ENCODE measurements at regions not wholly inside any gene's neighbourhood (a gene's known extent, or its start where the extent isn't known, plus 50 kb on each side); places are given as distances from the start of the nearest gene placed in this dataset.
"Not testable (repeated sequence)": the region's sequence is repeated elsewhere in the genome, so short reads cannot be mapped to it uniquely, and the experiment has no call there.

GRCh38 chr21:20875742-20876141, 122.5 kb upstream of the NCAM2 start:
- no peak for DNase-seq

DNA sequence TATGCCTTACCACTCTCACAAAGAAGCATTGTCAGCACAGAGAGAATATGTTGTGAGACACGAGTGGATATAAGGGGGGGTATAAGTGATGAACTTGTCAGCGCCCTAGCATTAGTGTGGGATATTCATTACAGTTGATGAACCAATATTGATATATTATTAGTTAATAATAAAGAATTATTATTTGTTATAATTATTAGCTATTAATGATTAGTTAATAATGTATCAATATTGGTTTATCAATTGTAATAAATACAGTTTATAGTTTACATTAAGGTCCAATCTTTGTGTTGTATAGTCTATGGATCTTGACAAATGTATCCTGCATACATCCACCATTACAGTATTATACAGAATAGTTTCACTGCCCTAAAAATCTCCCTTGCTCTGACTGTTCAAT, 120.2 kb upstream of the NCAM2 start:
- DNase-seq = no peak

GRCh38 chr21:20882462-20883407, 115.5 kb upstream of the NCAM2 start:
- DNase-seq = no peak

- no peak for DNase-seq
Observed at GRCh38 chr21:20883408-20883800, 114.8 kb upstream of the NCAM2 start.

DNA sequence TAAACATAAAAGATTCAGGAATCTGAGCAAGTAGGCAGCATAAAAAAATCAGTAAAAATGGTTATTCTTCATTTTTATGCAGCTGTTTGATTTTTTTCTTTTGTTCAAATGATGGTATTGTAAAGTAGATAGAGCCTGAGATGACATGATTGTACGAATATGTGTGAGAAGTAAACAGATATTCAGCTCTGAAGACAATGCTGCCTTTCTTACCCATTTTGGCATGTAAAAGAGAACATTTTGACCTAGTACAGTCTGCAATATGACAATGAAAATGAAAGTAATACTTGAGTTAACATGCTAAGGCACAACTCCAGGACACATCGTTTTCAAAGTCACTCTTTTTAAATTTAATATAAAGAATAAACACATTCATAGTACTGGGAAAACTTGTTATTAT, 95.7 kb upstream of the NCAM2 start:
- no peak for DNase-seq

DNA sequence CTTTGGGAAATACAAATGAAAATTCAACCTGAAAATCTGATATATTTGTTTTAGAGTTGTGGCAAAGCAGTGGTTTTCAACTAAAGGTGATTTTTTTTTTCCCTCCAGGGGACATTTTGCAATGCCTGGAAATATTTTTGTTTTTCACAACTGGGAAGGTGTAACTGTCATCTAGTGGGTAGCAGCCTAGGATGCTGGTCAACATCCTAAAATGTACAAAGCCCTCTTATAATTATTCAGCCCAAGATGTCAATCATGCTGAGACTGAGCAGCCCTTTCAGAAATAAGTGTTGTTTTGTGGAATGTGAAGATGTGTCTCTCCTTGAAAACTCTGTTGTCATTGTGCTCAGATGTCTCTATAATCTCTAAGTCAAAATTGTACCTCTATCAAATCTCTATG, 95.2 kb upstream of the NCAM2 start:
- no peak for DNase-seq

DNA sequence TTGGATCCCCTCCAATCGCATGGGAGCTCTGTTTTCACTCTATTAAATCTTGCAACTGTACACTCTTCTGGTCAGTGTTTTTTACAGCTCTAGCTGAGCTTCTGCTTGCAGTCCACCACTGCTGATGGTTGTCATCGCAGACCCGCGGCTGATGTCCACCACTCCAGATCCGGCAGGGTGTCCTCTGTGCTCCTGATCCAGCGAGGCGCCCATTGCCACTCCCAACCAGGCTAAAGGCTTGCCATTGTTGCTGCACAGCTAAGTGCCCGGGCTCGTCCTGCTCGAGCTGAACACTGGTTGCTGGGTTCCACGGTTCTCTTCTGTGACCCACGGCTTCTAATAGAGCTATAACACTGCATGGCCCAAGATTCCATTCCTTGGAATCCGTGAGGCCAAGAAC, 70.7 kb upstream of the NCAM2 start:
- not testable (repeated sequence) for DNase-seq

DNA sequence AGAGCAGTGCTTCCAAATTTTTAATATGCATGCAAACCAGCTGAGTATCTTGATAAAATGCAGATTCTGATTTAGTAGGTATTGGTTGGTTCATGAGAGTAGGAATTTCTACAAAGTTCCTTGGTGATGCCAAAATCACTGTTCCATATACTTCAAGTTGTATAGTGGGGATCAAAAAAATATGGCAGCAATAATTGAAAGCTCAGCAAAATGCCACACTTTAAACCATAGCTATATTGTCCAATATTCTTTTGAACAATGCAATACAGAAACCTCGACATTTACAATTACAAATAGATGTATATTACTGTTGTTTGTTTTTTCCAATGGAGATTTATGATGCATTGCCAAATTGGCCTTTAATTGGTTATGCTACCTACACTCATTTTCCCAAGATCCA, 55.7 kb upstream of the NCAM2 start:
- DNase-seq = no peak

- DNase-seq = no peak
Observed at GRCh38 chr21:20943561-20943997, 54.6 kb upstream of the NCAM2 start.

- no peak for DNase-seq
Observed at GRCh38 chr21:20944139-20944538, 54.1 kb upstream of the NCAM2 start.

DNA sequence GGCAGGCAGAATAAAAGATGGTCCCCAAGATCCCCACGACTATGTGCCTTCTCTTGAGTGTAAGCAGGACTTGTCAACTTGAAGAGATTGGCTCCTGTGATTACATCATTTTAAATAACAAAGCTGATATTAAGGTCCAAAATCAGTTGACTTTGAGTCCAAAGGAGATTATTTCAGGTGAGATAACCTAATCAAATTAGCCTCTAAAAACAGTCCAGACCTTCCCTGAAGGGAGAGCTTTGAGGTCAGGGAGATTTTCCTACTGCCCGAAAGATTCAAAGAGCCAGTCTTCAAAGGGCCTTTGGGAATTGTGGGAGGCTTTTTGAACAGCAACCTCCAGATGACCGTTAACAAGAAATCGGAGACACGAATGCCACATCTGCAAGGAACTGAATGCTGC, 51.5 kb upstream of the NCAM2 start:
- no peak for DNase-seq
